SK-N-SH (cell line): ENCODE measurements at regions not wholly inside any gene's neighbourhood (a gene's known extent, or its start where the extent isn't known, plus 50 kb on each side); places are given as distances from the start of the nearest gene placed in this dataset.

Experiments
- CTCF ChIP-seq: fragments of 200-600 bp; sonication (generic); IDR thresholded peaks from 2 replicates; pipeline ENCODE4 v1.6.1; 2017; ENCODE audit warnings: antibody characterized with exemption, mild to moderate bottlenecking, moderate library complexity
- EZH2phosphoT487 ChIP-seq: fragments of 200-600 bp; sonication (generic); IDR thresholded peaks from 2 replicates; pipeline ENCODE4 v1.6.1; 2017; ENCODE audit warnings: low read depth, mixed run types, mild to moderate bottlenecking, antibody characterized with exemption, moderate library complexity, borderline replicate concordance
- JUND ChIP-seq: IDR thresholded peaks from 2 replicates; pipeline ENCODE4 v1.4.0; 2012
- MXI1 ChIP-seq: IDR thresholded peaks from 2 replicates; pipeline ENCODE4 v1.6.1; 2012; ENCODE audit warnings: mild to moderate bottlenecking, low read depth, low read length, improper control_type of control experiment
- SIN3A ChIP-seq: IDR thresholded peaks from 2 replicates; pipeline ENCODE4 v1.6.1; 2012; ENCODE audit warnings: low read depth, mild to moderate bottlenecking, low read length, moderate library complexity, borderline replicate concordance
- TEAD4 ChIP-seq: IDR thresholded peaks from 2 replicates; pipeline ENCODE4 v1.4.0; 2012; ENCODE audit warnings: mild to moderate bottlenecking, borderline replicate concordance; ENCODE audit not compliant: insufficient read depth
- TF ChIP-seq, protein P1 (sequence below): fragments of 150-350 bp; IDR thresholded peaks from 2 replicates; pipeline ENCODE4 v1.6.1; 2016; ENCODE audit warnings: mild to moderate bottlenecking, low read depth, low read length
- TF ChIP-seq, protein P2 (sequence below): IDR thresholded peaks from 2 replicates; pipeline ENCODE4 v1.6.1; 2012; ENCODE audit warnings: mild to moderate bottlenecking, low read depth, low read length, moderate library complexity

GRCh38 chr5:113749334-113749733, 235.8 kb downstream of the YTHDC2 start:
- TF ChIP-seq CTCF, result no peak
- TF ChIP-seq SIN3A, result no peak
- no peak for TF ChIP-seq JUND
- TF ChIP-seq MXI1, result no peak
- TF ChIP-seq EZH2phosphoT487, result no peak
- TF ChIP-seq, protein P1, sequence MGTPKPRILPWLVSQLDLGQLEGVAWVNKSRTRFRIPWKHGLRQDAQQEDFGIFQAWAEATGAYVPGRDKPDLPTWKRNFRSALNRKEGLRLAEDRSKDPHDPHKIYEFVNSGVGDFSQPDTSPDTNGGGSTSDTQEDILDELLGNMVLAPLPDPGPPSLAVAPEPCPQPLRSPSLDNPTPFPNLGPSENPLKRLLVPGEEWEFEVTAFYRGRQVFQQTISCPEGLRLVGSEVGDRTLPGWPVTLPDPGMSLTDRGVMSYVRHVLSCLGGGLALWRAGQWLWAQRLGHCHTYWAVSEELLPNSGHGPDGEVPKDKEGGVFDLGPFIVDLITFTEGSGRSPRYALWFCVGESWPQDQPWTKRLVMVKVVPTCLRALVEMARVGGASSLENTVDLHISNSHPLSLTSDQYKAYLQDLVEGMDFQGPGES, result no peak
- TF ChIP-seq, protein P2, sequence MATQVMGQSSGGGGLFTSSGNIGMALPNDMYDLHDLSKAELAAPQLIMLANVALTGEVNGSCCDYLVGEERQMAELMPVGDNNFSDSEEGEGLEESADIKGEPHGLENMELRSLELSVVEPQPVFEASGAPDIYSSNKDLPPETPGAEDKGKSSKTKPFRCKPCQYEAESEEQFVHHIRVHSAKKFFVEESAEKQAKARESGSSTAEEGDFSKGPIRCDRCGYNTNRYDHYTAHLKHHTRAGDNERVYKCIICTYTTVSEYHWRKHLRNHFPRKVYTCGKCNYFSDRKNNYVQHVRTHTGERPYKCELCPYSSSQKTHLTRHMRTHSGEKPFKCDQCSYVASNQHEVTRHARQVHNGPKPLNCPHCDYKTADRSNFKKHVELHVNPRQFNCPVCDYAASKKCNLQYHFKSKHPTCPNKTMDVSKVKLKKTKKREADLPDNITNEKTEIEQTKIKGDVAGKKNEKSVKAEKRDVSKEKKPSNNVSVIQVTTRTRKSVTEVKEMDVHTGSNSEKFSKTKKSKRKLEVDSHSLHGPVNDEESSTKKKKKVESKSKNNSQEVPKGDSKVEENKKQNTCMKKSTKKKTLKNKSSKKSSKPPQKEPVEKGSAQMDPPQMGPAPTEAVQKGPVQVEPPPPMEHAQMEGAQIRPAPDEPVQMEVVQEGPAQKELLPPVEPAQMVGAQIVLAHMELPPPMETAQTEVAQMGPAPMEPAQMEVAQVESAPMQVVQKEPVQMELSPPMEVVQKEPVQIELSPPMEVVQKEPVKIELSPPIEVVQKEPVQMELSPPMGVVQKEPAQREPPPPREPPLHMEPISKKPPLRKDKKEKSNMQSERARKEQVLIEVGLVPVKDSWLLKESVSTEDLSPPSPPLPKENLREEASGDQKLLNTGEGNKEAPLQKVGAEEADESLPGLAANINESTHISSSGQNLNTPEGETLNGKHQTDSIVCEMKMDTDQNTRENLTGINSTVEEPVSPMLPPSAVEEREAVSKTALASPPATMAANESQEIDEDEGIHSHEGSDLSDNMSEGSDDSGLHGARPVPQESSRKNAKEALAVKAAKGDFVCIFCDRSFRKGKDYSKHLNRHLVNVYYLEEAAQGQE, result no peak
- no peak for TF ChIP-seq TEAD4
